HG02759 (cell line): ENCODE measurements at regions not wholly inside any gene's neighbourhood (a gene's known extent, or its start where the extent isn't known, plus 50 kb on each side); places are given as distances from the start of the nearest gene placed in this dataset.
"Not testable (repeated sequence)": the region's sequence is repeated elsewhere in the genome, so short reads cannot be mapped to it uniquely, and the experiment has no call there.

ENCODE experiments used
- ATAC-seq: cut with Tn5 transposase; IDR thresholded peaks from one replicate; pipeline ENCODE4 v1.9.1; 2021; ENCODE audit warnings: mild to moderate bottlenecking, moderate library complexity; ENCODE audit not compliant: unreplicated experiment

DNA sequence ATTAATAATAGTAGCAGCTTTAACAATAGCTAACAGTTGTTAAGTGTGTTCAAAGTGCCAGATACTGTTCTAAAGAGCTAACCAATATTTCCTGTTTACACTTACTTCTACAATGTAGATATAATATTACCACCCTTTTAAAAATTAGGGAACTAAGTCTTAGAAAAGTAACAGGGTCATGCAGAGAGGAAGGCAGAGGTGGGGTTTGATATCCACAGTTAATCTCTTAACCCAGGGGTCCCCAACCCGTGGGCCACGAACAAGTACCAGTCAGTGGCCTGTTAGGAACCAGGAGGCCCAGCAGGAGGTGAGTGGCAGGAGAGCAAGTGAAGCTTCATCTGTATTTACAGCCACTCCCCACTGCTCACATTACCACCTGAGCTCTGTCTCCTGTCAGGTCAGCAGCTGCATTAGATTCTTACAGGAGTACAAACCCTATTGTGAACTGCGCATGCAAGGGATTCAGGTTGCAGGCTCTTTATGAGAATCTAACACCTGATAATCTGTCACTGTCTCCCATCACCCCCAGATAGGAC lies 89.1 kb downstream of the ACTL7B start:
- no peak for ATAC-seq

DNA sequence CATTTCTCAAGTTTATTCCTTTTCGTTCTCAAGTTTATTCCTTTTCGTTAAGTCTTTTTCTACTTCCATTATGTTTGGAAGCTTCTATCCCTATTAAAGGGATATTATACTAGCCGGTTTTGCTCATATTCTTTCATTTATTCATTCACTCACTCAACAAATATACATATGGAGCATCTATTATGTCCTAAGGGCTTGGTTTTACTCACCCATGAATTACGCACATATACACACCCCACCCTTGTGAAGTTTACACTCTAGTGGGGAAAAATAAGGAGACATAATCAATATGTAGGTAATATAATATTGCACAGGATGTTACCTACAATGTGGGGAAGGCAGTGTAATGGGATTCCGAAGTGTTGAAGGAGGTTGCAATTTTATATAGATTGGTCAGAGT lies 90.5 kb downstream of the ACTL7B start:
- no peak for ATAC-seq

DNA sequence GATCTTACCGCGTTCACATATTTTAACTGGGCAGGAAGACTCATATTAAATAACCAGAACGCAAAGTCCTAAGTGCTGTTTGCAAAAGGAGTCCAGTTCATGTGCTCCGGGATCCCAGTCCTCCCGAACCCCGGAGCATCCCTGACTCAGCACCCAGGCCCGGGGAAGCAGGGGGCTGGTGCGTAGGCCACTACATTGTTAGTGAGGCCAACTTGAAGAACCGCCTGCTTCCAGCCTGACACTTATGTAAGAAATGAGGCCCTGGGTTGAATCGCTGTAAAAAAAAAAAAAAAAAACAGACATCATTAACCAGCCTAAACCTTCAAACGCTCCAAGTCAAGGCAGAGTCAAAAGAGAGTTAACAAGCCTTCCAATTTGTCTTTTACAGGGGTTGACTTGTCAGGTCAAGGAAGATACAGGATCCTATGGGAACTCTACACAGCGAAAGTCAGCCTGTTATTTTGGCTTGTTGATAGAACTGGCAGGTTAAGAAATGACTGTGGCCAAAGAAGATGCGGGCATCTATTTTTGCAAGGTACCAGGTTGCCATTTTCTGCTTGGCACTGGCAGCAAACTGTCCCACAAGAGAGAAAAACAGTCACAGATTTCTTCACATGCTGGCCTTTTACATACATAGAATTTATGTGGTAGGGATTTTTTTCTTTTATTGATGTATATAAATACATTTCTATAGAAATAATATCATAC lies 93.3 kb downstream of the ACTL7B start:
- no peak for ATAC-seq

DNA sequence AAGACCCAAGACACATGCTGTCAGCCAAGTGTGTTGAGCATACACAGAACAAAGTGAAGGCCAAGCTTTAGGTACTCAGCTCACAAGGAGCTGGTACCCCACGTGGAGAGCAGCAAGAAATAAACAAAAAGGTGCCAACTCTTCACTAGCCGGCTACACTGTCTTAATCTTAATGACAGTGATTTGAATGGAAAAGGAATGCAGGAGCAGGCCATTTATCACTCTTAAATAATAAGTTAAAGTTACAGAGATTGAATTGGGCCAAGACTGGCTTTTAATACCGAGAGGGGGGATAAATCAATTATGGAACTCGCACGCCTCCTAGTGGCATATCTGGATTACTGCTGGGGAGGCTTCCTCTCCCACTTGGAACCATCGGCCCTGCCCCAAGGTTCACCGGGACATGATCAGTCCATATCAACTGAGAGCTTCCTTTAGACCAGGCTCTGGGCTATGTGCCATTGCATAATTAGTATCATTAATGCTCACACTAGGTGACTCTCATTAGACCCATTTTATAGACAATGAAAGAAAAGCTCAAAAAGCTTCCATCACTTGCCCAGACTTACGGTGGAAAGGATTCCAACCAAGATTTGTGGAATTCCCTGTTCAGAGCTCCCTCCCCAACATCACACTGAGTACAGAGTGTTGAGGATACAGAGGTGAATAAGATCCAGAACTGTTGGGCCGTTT lies 94.0 kb downstream of the ACTL7B start:
- peak; percentile 71 for ATAC-seq

GRCh38 chr9:108760841-108761240 lies 94.9 kb downstream of the ACTL7B start:
- ATAC-seq: no peak

DNA sequence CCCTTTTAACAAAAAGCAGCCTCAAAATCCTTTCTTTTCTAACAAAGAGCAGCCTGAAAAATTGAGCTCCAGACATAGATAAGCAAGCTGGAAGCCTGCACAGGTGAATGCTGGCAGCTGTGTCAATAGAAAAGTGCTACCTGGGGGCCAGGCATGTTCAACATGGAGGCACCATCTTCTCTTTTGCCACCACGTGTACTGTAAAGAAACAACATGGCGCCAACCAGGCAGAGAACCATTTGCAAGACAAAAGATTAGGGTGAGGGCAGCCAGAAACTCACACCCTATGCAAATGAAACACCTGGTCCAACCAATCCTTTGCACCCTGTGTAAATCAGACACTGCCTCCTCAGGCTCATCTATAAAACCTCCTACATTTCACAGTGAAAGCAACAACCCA lies 96.0 kb downstream of the ACTL7B start:
- no peak for ATAC-seq

DNA sequence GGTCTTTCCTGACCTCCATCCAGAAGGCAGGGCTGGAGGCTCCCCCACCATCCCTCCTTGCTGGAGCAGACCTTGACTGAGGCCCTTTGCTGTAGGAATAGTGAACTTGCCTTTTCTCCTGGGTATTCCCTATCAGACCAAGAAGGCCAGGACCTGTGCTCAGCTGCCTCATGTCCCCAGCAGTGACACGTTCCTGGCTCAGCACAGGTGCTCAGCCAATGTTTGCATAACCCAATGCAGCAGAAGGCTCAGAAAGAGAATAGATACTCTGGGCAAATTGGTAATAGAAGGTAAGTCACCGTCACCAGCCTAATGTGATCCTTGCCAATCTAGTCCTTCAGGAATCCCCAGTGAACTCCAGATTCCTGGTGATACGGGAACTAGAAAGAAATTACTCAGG lies 96.4 kb downstream of the ACTL7B start:
- ATAC-seq: no peak

DNA sequence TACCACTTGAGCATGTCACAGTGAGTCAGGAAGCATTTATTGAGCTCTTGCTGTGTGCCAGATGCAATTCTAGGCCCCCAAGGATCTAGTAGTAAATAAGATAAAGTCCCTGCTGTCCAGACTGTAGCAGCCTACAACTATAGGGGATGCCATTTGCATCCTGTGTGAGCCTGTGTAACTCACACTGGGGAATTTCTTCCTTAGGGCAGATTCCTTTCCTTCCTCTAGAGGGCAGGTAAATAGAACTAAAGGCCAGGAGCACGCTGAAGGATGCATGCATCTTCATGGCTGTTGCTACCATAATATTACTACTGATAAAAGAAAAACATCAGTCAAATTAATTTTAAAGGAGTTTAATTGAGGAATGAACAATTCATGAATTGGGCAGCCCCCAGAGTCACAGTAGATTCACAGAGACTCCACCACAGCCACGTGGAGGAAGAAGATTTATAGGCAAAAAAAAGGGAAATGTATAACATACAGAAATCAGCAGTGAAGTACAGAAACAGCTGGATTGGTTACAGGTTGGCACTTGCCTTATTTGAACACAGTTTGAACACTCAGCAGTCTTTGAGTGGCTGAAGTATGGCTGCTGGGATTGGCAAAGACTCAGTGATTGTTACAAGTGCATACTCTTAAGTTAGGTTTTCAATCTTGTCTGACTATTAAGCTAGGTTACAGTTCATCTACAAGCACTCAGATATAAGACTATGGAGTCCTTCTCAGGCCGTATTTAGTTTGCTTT lies 98.9 kb downstream of the ACTL7B start:
- no peak for ATAC-seq

DNA sequence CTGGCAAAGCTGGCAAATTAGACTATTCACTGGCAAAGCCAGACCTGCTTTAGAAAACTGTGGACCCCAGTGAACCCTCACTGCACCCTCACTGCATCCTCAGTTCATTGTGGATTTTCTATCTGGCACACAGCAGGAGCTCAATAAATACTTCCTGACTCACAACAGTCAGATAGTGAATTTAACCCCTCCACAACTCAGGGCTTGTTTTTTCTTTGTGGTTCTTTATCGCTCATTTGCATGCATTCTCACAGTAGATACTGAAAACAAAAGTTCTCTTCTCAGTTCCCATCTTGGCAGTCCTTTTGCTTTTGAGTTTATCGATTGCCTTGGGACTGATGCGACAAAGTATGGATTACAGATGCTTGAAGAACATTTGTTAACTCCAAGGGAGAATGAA lies 99.8 kb downstream of the ACTL7B start:
- ATAC-seq: no peak

DNA sequence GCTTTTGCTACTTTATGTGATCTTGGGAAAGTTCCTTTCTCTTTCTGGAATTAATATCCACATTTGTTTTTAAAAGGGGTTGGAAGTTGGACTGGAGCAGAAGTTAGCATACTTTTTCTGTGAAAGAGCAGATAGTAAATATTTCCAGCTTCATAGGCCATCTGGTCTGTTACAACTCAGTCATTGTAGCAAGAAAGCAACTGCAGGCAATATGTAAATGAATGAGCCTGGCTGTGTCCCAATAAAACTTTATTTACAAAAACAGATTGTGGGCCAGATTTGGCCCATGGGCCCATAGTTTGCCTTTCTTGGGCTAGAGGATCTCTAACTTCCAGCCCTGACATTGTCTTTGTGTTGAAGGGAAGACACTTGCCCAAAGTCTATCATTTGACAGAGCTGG lies 104.4 kb downstream of the ACTL7B start:
- no peak for ATAC-seq

GRCh38 chr9:108750661-108751215 lies 105.0 kb downstream of the ACTL7B start:
- no peak for ATAC-seq

GRCh38 chr9:108748776-108749175 lies 107.0 kb downstream of the ACTL7B start:
- ATAC-seq: no peak

DNA sequence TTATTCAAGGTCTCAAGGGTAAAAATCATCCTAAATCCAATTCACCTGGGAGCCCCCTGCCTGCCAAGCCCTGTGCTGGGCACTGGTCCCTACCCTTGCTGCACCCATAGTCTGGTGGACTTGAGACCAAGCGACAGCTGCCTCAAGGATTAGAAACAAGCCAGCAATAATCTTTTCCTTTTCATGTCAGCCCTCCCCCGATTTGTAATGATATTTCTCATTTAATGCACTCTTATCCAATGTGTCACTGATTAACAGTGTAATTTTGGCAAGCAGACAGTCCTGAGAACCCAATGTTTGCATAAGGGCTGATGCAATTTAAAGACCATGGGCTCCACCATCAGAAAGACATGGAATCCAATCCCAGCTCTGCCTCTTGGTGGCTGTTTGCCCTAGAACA lies 108.9 kb downstream of the ACTL7B start:
- no peak for ATAC-seq

- no peak for ATAC-seq
These were observed 109.8 kb downstream of the ACTL7B start for GRCh38 chr9:108746001-108746400.

DNA sequence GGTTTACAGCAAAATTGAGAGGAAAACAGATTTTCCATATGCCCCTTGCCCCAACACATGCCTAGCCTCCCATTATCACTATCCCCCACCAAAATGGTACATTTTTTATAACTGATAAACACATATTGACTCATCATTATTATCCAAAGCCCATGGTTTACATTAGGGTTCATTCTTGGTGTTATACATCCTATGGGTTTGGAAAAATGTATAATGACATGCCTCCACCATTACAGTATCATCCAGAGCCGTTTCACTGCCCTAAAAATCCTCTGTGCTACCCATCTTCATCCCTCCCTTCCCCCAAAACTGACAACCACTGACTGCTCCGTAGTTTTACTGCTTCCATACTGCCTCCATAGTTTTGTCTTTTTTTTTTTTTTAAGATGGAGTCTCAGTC lies 111.1 kb downstream of the ACTL7B start:
- ATAC-seq: no peak

DNA sequence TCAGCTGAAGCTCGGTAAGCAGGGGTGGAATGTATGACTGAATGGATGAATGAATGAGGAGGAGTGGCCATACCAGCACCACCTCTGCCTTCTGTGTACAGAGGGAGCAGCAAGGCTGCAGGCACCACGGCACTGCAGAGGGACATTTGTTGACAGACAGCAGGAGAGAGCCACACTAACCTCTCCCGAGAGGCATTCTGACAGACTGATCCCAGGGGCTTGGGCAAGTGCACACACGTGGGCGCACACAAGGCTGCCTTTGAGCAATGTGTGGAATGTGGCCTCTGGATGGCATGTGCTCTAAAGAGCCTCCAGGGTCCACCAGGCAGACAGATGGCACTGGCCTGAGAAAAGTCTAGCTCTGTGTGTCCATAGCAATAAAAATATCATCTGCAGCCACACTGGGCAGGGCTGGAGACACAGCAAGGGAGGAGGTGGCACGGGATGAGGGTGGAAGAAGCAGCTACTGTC lies 111.8 kb downstream of the ACTL7B start:
- ATAC-seq: no peak

- ATAC-seq: no peak
These were observed 112.4 kb downstream of the ACTL7B start for GRCh38 chr9:108743416-108743815.

DNA sequence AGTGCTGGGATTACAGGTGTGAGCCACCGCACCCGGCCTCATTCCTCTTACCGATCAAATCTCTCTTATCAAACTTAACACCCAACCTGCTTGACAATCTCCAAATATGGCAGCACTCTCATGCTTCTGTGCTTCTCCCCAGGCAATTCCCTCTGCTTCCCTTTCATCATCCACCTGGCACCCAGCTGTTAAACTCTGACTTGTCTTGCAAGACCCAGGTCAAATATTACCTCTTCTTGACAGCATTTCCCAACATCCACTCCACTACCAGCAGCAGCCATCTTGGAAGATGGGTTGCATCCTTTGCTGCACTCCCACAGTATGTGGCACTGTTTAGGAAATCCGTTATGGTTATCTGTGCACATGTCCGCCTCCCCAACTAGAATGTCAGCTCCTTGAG lies 113.6 kb downstream of the ACTL7B start:
- no peak for ATAC-seq

DNA sequence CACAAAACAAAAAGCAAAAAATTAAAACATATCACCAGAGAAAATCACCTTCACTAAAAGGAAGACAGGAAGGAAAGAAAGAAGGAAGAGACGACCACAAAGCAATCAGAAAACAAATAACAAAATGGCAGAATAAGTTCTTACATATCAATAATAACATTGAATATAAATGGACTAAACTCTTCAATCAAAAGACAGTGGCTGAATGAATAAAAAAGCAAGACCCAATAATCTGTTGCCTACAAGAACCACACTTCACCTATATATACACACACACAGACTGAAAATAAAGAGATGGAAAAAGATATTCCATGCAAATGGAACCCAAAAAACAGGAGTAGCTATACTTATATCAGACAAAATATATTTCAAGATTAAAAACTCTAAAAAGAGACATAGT lies 124.5 kb downstream of the ACTL7B start:
- not testable (repeated sequence) for ATAC-seq

- ATAC-seq: no peak
These were observed 128.1 kb downstream of the ACTL7B start for GRCh38 chr9:108727580-108728111.

GRCh38 chr9:108724652-108725051 lies 131.1 kb downstream of the ACTL7B start:
- ATAC-seq: no peak
